Testis (tissue), 2 donors: ENCODE measurements at regions not wholly inside any gene's neighbourhood (a gene's known extent, or its start where the extent isn't known, plus 50 kb on each side); places are given as distances from the start of the nearest gene placed in this dataset.
A peak's percentile ranks its signal among the peaks of the same experiment; 100 is the strongest.

Source experiments
- CTCF ChIP-seq, 3 experiments: fragments of 450-650 bp in 2 of 3; fragments of 200-600 bp in 1 of 3; sonication (generic) in 1 of 3; IDR thresholded peaks; one replicate each; pipeline ENCODE4 v1.5.1; 2016 to 2019; ENCODE audit warnings: antibody characterized with exemption in 3 of 3, mild to moderate bottlenecking in 2 of 3, moderate library complexity in 1 of 3
- POLR2A ChIP-seq: fragments of 450-650 bp; IDR thresholded peaks from one replicate; pipeline ENCODE4 v1.6.1; 2017; ENCODE audit warnings: antibody characterized with exemption, mild to moderate bottlenecking, moderate library complexity

- peak; percentile 80 to 94 (median 81) for TF ChIP-seq CTCF (IDR thresholded peaks at IDR 0.05)
- TF ChIP-seq POLR2A = no peak
Measured at GRCh38 chr3:124467980-124468902, 262.0 kb upstream of the UMPS start.
